ENCODE measurements at regions not wholly inside any gene's neighbourhood (a gene's known extent, or its start where the extent isn't known, plus 50 kb on each side); places are given as distances from the start of the nearest gene placed in this dataset.
"Not testable (repeated sequence)": the region's sequence is repeated elsewhere in the genome, so short reads cannot be mapped to it uniquely, and the experiment has no call there.

DNA sequence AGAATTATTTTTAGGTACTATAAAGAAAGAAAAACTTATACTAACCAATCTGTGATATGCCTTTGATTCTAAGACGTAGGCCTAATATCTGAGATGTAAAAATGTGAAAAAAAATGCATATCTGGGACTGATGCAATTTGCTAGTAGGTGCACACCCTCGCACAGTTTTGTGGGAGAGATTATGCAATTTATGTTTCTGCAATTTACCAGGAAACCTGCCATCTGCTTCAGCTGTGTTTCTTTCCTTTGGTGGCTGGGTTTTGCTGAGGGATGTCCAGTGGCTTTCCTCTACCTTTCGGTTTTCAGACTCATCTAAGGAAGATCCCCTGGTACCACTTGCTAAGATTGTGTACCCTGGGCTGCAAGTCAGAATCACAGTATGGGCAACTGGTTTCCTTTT is 186.9 kb downstream of the ZFP64 start:
- DNase-seq: no peak

DNA sequence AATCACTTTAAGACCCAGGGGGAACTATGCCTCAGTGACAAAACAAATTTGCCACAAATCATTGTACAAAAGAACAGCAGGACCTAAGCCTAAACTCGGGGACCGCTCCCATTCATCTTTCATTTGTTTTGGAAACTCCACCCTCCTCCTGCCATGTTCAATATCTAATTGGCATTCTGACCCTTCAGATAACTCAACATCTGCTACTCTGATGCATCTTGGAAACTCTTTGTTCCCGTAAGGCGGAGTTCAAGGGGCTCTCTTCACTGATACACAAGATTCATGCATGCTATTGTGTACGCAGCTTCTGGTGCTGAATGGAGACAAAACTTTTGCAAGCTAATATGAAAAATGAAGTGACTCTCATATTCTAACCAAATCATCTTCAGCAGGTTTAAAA is 187.6 kb downstream of the ZFP64 start:
- peak; percentile 88 for DNase-seq

DNA sequence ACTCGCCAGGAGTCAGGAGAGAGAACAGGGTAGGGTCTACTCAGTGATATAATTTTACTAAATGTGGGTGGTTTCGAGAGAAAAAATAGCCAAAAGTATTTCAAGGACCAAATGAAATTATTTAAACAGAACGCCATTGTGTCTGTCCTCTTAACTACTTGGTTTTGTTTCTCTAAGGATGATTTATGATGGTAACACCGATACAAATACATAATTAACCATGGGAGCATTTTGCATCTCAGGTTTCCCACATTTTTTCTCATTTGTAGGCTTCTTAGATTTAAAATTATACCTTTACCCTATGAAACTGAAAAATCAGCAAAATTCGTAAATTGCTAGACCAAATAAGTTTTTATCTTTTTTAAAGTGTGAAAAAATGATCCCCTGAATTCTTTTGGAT is 188.2 kb downstream of the ZFP64 start:
- DNase-seq: no peak

DNA sequence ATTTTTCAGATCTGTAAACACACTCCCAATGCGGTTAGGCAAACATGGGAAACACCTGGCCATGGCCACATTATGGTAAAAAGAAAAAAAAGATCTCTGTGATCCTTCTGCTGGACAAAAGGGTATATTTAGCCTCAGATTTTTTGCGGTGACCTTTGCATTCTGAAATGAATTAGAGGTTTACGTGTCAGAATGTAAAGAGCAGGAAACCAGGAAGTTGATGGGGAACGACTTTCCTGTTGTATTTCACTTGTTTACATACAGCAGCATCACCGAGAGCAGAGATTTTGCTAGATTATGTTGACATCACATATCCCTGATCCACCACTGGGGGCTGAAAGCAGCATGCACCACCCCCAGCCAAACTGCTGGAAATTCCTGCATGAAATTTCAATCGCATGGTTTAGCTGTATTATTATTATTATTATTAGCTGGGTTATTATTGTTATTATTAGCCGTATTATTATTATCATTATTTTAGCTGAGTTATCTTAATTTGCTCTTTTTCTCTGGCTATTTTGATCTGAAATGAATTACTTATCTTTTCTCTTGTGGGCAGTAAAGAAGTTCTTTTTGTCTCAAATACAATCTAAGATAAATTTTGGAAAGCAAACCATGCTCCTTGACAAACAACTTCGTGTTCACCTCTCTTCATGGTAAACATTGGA is 189.4 kb downstream of the ZFP64 start:
- DNase-seq: peak; percentile 62

DNA sequence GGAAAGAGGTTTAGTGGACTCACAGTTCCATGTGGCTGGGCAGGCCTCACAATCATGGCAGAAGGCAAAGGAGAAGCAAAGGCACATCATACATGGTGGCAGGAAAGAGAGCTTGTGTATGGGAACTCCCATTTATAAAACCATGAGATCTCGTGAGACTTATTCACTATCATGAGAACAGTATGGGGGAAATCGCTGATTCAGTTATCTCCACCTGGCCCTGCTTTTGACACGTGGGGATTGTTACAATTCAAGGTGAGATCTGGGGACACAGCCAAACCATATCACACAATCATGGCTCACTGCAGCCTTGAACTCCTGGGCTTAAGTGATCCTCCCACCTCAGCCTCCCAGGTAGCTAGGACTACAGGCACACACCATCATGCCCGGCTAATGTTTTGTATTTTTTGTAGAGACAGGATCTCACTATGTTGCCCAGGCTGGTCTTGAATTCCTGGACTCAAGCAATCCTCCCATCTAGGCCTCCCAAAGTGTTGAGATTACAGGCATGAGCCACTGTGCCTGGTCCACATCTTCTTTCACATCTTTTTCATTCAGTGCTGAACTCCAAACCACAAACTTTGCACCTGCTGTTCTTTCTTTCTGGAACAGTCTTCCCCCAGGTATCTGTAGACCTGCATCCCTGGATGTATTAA is 194.2 kb downstream of the ZFP64 start:
- DNase-seq: not testable (repeated sequence)

DNA sequence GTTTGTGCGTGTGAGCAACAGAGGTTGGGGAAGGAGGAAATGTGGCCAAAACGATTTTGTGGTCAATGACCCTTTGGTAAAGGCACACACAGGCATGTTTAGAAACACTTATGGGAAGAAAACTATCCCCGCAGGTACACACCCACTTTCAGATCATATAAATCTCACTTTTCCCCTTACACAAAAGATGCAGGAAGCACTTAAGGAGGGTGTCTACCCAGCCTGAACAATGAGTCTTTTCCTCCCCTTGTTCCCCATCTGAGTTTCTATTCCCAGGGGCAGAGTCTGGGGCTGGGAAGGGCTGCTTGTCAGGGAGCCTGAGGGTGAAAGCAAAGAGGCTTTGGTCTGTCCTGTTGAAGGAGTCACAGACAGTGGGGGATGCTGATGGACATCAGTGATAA is 193.2 kb upstream of the SALL4 start:
- no peak for DNase-seq

DNA sequence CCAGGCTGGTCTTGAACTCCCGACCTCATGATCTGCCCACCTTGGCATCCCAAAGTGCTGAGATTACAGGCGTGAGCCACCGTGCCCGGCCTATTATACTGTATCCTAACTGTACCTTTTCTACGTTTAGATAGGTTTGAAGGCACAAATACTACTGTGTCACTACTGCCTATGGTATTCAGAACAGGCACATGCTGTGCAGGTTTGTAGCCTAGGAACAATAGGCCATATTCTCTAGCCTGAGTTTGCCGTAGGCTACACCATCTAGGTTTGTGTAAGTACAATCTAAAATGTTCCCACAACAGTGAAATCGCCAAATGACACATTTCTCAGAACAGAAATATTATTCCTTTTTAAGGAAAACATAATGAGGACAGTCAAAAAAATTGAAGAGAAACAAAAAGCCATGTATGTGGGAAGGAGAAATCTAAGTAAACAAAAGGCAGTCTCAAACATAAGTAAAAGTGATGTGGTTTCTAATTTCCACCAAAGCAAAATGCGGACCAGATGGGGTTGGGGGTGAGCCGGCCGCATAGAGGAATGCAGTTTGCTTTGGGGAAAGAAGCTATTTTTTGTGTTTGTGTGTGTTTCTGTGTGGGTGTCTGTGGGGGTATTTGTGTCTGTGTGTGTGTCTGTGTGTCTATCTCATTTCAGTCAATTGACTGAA is 192.6 kb upstream of the SALL4 start:
- no peak for DNase-seq

DNA sequence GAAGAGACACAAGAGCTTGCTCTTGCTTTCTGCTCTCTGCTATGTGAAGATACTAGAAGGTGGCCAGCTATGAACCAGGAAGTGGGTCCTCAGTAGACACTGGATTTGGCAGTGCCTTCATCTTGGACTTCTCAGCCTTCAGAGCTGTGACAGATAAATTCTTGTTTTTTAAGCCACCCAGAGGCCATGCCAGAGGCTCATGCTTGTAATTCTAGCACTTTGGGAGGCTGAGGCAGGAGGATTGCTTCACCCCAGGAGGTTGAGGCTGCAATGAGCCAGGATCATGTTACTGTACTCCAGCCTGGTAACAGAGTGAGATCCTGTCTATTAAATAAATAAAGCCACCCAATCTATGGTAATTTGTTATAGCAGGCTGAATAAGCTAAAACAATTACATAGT is 185.5 kb upstream of the SALL4 start:
- no peak for DNase-seq

DNA sequence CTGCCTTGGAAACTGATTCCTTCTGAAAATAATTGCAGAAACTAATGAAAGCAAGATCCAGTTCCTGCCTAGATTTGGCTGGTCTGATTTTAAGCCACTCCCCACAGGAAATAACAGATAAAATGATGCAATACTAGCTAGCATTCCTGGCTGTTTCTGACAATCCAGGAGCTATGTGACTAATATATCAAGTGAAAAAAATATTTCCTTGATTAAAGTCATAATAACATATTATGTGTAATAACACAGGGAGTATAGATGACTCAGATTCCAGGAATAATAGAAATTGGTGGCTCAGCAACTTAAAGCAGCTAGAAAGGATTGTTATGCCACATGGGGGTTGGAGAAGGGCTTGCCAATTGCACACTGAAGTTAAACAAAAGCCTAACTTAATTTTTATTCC is 182.7 kb upstream of the SALL4 start:
- no peak for DNase-seq

DNA sequence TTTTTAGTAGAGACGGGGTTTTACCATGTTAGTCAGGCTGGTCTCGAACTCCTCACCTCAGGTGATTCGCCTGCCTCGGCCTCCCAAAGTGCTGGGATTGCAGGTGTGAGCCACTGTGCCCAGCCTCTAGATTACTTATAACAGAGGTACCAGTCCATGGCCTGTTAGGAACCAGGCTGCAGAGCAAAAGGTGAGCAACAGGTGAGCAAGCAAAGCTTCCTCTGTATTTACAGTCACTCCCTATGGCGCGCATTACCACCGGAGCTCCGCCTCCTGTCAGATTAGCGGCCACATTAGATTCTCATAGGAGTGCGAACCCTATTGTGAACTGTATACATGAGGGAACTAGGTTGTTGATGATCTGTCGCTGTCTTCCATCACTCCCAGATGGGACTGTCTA is 178.0 kb upstream of the SALL4 start:
- no peak for DNase-seq

DNA sequence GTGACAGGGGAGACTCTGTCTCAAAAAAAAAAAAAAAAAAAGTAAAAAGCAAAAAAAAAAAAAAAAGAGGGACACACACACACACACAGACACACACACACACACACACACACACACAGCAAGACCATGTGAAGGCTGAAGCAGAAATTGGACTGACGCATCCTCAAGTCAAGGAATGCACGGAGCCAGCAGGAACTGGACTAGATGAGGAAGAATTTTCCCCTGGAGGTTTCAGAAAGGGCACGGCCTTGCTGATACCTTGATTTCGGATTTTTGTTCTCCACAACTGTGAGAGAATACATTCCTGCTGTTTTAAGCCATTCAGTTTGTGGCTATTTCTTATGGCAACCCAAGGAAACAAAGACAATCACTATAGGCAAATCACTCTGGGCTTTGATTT is 176.9 kb upstream of the SALL4 start:
- DNase-seq: no peak

DNA sequence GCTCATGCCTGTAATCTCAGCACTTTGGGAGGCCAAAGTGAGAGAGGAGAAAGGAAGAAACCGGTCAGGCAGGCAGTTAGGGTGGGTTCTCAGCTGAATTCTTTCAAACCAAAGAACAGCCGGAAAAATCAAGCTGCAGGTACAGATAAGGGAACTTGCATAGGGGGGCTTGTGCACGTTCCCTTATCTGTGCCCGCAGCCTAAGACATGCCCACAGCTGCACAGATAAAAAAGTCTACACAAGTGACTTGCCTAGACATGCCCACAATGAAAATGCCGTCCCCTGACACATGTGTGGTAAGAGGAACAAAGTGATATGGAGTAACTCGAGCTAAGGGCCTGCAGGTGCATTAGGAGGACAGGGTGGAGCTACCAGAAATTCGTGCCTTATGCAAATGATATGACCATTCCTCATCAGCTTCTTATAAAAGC is 175.8 kb upstream of the SALL4 start:
- no peak for DNase-seq

DNA sequence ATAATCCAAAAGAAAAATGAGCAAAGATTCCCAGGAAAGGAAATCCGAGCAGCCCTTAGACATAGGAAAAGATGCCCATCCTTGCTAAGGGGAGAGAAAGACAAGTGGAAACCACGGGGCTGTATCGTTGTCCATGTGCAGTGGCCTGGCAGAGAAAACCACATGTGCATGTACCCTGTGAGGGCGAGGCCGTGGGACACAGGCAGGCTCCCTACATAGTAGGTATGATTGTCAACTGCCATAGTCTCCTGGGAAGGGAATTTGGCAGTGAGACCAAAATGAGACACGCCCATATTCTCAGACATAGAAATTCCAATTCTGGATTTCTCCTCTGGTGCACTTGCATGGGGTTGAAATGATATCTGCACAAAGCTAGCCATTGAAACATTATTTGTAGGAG is 169.7 kb upstream of the SALL4 start:
- no peak for DNase-seq

DNA sequence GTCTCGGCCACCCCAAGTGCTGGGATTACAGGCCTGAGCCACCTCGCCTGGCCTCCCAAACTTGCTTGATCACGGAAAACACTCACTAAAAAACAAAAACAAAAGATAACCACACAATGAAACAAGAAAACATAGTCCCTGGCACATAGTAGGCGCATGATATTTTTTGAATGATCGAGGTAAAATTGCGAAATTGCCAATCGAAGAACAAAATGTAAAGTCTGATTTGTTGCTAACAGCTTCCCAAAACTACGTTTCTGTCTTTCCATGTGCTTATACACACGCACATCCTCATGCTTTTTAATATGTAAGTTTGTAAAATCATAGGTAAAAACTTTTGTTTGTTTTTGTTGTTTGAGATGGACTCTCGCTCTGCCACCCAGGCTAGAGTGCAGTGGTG is 168.5 kb upstream of the SALL4 start:
- DNase-seq: no peak

DNA sequence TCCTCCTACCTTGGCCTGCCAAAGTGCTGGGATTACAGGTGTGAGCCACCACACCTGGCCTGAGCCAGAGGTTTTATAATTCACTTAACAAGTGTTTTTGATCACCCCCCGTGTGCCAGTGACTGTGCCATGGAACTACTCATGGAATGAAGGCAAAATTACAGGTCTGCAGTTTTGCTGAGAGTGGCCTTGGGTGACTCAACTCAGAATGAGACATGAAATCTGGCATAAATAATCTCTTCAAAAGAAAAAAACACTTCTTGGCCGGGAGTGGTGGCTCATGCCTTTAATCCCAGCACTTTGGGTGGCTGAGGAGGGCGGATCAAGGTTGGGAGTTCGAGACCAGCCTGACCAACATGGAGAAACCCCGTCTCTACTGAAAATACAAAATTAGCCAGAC is 166.9 kb upstream of the SALL4 start:
- no peak for DNase-seq

DNA sequence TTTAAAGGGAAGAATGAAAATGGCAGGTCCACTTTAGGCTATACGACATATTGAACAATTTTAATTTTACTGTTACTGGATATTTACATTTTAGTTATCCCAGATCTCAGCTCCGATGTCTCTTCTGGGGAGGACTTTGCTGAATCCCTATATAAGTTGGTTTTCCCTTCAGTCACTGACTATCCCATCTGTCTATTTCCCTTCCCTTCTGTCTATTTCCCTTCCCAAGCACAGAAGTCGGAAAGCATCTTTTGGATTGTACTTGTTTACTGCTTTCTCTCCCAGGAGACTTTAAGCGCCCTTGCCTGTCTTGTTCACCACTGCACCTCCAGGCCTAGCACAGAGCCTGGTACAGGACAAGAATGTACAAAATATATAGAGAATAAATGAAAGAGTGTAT is 165.8 kb upstream of the SALL4 start:
- no peak for DNase-seq

DNA sequence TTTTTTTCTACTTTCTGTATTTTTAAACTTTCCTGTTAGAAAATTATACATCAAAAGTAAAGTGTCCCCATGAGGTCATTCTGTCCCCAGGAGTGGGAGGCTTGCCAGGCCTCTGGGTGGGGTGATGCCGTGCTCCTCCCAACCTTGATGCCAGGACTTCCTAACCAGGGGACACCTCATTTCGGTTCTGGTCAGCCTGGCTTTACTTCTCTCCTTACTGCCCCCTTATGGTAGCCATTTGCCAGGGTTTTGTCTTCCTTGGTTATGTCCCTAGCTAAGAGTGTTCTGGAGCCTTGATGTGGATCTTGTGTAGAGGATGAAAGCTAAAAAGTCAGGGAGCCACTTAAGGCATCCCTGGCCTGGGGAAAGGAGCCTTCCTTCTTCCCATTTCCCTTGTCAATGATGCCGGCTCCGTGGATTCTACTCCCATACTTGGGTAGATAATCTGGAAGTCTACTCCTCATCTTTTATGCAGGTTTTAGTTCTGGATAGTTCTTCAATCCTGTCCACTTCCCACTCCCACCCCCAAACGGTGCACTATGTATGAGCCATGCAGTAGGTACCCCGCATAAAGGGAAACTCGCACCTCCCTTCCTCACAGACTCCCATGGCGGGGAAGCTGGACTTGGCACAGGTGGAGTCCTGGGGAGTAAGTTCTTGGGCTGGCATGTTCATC is 164.1 kb upstream of the SALL4 start:
- peak; percentile 79 for DNase-seq

DNA sequence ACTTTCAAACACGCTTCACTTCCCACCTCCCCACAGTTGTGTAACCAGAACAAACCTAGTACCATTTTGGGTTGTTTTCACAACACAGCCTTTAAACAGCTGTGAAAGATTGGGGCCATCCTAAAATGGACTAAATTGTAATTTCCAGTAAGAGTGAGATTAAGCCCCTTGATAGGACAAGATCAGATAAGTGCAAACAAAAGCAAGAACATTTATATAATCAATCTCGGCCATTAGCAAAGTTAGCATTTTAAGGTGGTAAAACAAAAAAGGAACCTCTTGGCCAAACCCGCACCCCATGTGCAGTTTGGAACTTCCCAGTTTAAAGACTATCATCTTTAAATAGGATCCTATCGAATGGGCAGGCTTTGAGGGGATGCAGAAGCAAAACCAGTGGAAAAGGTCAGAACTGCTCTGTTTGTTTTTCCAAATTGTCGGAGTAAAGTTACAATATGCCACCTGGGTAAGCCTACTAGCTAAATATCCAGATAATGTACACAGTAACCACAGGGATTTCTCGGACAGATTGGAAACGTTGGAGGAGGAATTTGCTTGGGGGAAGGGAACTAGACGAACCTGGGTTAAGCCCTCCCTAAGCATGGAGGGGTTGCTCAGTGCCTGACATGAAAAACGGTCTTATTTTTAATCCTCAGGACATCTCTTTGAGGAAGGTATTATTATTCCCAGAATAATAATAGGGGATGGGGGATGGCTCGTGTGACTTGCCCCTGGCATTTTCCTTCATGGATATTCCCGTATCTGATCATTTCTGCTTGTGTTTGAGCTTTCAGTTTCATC is 159.8 kb upstream of the SALL4 start:
- DNase-seq: peak; percentile 89

DNA sequence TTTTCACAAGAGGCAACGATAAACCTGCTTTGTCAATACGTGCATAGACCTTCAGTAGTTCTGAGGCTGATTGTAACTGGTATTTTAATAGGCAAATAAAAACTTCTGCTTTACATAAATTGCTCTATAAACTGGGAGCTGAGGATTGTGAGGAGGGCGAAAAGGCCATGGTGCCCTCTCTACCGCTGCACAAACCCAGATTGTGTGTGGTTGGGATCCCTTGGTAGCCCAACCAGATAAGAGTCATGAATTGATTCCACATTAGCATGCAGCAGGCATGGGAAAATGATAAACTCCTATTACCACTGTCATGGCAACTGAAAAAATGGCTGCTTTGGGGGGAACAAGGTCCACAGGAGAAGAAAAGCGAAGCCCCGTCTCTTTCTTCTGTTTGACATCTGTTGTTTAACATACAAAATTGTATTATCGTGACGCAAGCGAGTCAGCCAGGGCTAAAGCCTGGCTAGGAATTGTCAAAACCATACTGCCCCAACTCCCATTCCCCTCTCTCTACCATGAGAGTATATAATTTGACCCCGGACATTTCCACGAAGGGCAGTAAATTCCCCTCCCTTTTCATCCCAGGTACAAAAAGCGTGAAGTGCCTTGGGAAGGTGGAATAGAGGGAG is 157.8 kb upstream of the SALL4 start:
- peak; percentile 28 for DNase-seq

DNA sequence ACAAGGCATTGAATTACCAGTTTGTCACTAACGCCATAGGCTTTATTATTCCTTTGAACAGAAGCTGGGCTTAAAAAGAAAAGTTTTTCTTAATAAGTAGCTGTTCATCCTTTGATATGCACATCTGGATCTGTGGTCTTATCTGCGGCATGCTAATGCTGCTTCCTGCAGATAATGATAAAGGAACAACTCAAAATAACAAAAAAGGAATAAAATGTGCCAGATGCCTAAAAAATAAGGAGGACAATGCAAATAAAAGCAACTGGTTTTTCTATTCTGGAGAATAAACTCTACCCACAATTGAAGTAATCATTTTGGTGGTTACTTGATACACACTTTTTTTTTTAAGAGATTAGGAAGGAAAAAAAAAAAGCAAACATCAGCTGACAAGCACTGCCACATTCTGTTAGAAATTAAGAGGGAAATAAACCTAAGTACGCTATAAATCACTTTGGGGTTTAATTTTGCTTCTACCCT is 156.8 kb upstream of the SALL4 start:
- no peak for DNase-seq

DNA sequence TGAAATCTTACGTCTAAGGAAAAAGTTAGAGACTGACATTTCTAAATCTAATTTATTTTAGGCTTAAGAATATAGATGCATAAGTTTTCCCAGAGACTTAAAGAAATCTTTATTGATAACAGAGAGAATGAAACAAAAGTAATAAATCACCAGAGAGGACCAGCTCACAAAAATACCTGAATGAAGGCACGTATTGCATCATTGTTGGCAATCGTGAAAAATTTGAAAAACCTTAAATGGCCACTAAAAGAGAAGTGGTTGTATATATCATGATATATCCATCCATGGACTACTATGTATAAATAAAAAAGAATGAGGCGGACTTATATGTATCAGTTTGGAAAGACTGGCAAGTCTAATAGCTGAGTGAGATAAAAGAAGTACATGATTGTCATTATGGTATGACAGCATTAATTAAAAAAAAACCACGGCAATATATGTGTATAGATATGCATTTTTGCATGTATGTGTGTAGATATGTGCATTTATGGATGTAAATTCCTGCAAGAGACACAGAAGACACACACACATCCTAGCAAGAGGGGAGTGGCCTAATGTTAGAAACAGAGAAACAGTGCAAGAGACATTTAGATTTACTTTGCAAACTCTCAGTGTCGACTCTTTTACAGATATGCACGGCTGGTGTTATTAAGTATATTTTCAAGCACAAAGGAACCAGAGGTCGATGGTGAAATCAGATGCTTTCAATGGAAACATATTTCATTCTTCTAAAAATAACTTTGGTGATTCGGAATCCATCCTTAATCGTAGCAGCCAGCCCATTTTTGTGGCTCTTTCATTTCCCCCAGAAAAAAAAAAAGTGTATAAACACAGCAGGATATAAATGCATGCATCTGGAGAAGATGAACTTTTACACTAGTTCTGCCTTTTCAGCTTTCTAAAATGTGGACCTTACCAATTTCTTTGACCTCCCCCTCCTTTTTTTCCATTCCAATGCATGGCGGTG is 156.1 kb upstream of the SALL4 start:
- no peak for DNase-seq
